ENCODE measurements at regions not wholly inside any gene's neighbourhood (a gene's known extent, or its start where the extent isn't known, plus 50 kb on each side); places are given as distances from the start of the nearest gene placed in this dataset.

GRCh38 chr19:30082168-30082567 is 140.1 kb downstream of the URI1 start:
- Histone ChIP-seq H3K79me2 (ENCODE audit: control insufficient read depth, insufficient read depth, low read length) (no peaks in the 10 kb centered on the region), H3K4me1 (replicated peaks in 1 of 2; ENCODE audit: control insufficient read depth in 2 of 2, insufficient read depth in 2 of 2, low read length in 2 of 2) (no peaks in the 10 kb centered on the region), H2AFZ (ENCODE audit: low read depth, low read length) (no peak overlapping the region), H3K4me2 (ENCODE audit: insufficient read depth, low read length) (no peak overlapping the region), H3K27ac (ENCODE audit: extremely low read depth, low read depth, low read length) (no peak overlapping the region), H3K4me3 (no peak overlapping the region), H3K36me3 (ENCODE audit: control insufficient read depth, insufficient read depth, low read length) (no peaks in the 10 kb centered on the region), H4K20me1 (replicated peaks; ENCODE audit: control insufficient read depth, insufficient read depth, low read length) (no peaks in the 10 kb centered on the region), H3K9me3 (replicated peaks; ENCODE audit: control insufficient read depth, insufficient read depth, low read depth, low read length) (no peaks in the 10 kb centered on the region), H3K9me1 (ENCODE audit: control insufficient read depth, insufficient read depth, low read length) (no peaks in the 10 kb centered on the region), H3K27me3 (ENCODE audit: control insufficient read depth in 2 of 2, insufficient read depth in 2 of 2, low read length in 2 of 2) (peaks cover 16 to 59% of the 10 kb centered on the region in 2 experiments; a peak in 4 of 5 replicates), H3K9ac (ENCODE audit: insufficient read depth in 1 of 2, low read depth in 2 of 2, low read length in 2 of 2) (no peak overlapping the region)
- no peak for DNase-seq (ENCODE audit: extremely low read depth in 1 of 4, low spot score in 3 of 4)
- BruUV-seq (replicated peaks): no TSS peak
- WGBS (ENCODE audit: insufficient coverage, low coverage, missing lambda C conversion rate): 2% methylated on average over 6 of the region's 6 CpGs
- CTCF ChIA-PET (ENCODE audit: low intra/inter-chr PET ratio): no interaction called here
- intact Hi-C loops (cut with micrococcal nuclease) (no loop called here), in situ Hi-C loops (cut with MboI) (no loop called here)
- peak; percentile 62; the same call in 2 of the 3 replicates for ATAC-seq
- POLR2A ChIA-PET: interaction anchor here (0.7 to 1.7 kb wide), 2 partner anchors 10 to 50 kb away, joined by 3 to 4 read pairs; no protein-coding TSS in a partner anchor
- FAIRE-seq: no peak
- TF ChIP-seq IRF9 (tag; IDR thresholded peaks at IDR 0.05) (no peak), GTF2F1 (IDR thresholded peaks at IDR 0.05; ENCODE audit: low read depth, low read length) (no peak), ATF3 (IDR thresholded peaks at IDR 0.05) (no peak), ATF3 (CRISPR knock-in tag; conservative IDR thresholded peaks at IDR 0.05) (no peak), USF2 (CRISPR knock-in tag; IDR thresholded peaks at IDR 0.05) (peak; percentile 45), ELK3 (CRISPR knock-in tag; IDR thresholded peaks at IDR 0.05) (no peak), ZKSCAN3 (CRISPR knock-in tag; IDR thresholded peaks at IDR 0.05) (no peak), MAZ (CRISPR knock-in tag; conservative IDR thresholded peaks at IDR 0.05 in 1 of 2, IDR thresholded peaks at IDR 0.05 in 1 of 2) (no peak), MAFF (IDR thresholded peaks at IDR 0.05; ENCODE audit: low read length) (no peak), PRDM10 (IDR thresholded peaks at IDR 0.05; ENCODE audit: partially characterized antibody) (no peak), TSHZ1 (CRISPR knock-in tag; IDR thresholded peaks at IDR 0.05) (no peak)

All from K562 (cell line).